Ammon's horn (tissue), 1 donor: ENCODE measurements at regions not wholly inside any gene's neighbourhood (a gene's known extent, or its start where the extent isn't known, plus 50 kb on each side); places are given as distances from the start of the nearest gene placed in this dataset.

Source experiments
- DNase-seq: peaks from one replicate; pipeline ENCODE4 v3.0.0-alpha.2; 2016; ENCODE audit warnings: low spot score

DNA sequence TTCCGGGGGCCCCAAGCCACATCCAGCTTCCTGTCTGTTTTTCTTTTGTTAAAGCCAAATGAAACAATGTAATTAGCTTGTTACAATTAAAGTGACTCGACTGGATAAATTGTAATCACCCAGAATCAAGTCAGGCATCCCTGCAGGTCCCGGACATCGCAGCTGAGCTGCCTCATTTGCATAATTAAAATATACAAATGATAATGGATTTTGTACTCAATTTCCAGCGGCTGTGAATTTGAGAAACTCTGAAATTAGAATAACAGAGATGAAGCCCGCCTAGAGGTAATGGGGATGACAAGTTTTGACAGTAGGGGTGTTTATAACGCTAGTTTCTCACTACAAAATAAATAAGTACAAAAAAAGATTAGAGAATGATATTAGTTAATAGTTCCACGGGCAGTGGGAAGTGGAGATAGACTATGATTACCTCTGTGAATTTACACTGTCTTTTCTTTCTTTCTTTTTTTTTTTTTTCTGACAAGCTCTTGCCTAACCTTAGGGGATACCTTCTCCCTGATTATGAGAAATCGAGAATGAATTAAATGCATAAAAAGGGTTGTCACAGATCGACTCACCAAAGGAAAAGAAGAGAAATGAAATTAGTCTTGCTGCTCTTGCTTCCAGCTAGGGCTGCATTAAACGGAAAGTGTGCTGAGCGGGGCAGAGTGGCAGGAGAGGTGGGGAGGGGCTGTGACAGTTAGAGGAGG lies 82.6 kb upstream of the SKOR2 start:
- no peak for DNase-seq

DNA sequence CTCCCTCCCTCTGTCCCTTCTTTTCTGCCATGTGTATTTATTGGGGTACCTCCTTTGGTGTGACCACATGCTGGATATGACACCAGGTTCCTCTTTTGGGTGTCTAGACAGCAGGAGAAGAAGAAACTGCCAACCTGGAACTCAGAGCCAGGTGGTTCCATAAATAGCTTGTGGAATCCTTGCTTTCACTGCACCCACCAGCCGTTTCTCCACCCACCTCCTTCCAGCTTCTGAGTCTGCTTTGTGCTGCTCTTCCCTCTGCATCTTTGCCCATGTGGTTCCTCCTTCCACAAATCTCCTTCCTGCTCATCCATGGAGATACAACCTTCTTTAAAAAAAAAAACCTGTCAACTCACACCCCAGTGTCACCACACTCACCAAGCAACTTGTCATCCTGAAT lies 80.2 kb upstream of the SKOR2 start:
- no peak for DNase-seq

DNA sequence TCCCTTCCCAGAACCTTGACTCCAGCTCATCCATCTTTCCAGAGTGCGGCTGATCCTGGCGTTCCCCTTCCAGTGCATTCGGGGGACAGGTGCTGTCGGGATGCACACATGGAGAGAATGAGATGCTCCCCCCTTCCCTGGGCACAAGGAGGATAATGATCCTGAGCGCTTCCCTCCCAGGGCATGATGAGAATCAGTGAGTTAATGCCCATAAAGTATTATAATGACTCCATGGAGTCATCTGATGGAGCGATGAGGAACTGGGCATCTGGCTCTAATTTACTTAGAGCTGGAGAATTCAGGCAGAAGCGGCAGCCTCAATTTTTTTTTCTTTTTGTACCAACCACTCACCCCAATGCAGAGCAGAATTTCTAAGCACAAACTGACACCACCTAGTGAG lies 79.6 kb upstream of the SKOR2 start:
- no peak for DNase-seq

DNA sequence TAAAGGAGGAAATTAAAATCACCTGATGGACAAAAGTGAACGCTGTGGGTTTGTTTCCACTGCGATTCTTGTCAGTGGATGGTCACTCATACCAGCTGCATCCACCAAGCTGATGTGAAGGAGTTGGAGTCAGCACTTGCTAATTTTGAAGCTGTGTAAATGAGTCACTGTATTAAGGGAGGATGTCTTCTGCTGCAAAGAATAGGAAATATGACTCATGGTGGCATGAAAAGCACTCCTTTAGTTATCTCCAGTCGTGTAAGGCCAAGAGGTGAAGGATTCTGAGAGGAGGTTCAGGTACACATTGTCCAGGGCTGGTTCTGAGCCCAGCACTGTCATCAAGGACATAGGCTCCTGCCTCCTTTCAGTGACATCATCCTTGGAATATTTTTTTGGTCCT lies 71.7 kb upstream of the SKOR2 start:
- DNase-seq: no peak

DNA sequence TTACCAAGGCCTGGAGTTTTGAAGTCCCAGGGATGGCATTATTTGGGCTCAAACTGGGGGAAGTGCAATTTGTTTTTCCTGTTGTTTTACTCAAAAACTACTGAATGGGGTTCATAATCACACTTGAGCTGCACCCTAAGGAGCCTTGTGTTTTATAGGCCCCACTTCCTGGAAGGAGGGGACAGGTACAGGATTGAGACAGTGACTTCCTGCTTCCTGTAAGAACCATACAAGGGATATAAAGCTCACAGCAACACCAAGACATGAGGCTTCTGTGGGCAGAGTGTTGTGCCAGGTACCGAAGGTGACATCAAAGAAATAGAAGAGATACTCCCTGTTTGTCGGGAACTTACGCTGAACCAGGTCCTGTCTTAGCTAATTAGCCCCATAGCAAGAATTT lies 70.4 kb upstream of the SKOR2 start:
- no peak for DNase-seq

DNA sequence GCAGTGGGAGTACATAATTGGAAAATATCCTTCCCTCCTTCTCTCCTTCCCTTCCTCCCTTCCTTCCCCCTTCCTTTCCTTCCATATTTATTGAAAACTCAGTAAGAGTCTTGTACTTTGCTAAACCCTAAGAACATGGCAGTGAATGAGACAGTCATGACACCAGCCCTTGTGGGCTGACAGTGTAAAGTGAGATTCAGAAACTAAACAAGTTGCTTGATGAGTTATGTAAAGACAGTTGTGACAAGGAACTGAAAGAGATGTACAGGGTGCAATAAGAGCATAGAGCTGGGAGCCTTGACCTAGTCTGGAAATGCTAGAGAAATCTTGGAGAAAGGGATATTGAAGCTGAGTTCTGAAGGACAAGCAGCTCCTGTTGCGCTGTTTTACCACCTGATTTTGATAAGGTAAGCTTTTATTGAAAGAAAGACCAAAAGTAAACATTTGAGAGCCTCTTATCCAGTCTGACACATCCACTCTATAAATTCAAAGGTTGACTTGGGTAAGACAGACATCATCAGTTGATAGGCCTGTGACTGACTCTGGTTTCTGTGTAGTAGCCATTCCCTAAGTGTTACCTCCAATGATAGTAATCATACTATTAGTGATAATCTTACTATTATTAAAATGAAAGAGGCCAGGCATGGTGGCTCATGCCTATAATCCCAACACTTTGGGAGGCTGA lies 66.5 kb upstream of the SKOR2 start:
- DNase-seq: no peak

DNA sequence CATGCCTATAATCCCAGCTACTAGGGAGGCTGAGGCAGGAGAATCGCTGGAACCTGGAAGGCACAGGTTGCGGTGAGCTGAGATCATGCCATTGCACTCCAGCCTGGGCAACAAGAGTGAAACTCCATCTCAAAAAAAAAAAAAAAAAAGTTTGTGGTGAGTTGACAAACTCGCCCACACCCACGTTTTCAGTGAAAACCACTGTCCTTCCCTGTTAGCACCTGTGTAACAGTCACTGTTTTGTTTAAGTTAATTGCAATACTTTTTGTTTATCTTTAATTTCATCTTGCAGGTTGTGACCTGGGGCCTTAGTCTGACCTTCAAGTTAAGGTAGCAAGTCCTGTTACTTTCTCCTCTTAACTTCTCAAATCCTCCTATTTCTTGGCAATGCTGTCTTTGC lies 65.5 kb upstream of the SKOR2 start:
- no peak for DNase-seq

DNA sequence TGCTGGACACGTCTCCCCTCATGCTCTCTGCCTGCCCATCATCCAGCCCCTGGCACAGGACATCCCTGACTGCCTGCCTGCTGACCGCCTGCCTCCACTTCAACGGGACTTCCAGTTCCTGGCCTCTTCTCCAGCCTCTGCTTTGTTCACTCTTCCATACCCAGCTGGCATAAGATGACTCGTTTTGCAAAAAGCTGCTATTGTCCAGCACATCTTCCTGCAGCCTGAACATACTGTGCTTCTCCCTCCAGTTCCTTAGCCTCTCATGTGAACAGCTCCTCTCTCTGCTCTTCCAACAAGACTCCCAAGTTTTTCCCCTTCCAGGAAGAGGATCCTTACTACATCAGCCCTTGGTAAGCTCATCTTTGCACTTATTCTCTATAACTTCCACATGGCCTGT lies 62.4 kb upstream of the SKOR2 start:
- peak; percentile 14 for DNase-seq

DNA sequence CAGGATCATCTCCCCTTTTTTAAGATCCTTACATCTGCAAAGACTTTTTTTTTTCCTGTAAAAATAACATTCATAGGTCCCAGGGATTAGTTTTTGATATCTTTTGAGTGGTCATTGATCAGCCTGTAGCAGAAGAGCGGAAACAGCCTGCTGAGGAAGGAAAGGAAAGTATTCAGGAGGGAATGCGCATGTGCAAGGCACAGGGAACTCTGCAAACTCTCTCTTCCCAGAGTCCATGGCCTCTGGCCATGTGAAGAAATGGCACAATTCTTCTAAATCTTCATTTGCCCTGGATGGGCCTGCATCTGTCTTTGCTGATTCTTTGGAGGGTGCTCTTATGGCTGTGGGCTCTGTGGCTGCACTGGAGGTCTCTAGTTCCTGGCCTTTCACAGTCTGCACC lies 60.1 kb upstream of the SKOR2 start:
- DNase-seq: no peak
